DND-41 (cell line): ENCODE measurements at regions not wholly inside any gene's neighbourhood (a gene's known extent, or its start where the extent isn't known, plus 50 kb on each side); places are given as distances from the start of the nearest gene placed in this dataset.

Source experiments
- ATAC-seq: fragments of 200-7000 bp; cut with Tn5 transposase; 3 replicates; pipeline ENCODE4 v1.9.1; 2021; ENCODE audit warnings: low read depth; ENCODE audit not compliant: insufficient read depth
- DNase-seq: peaks from one replicate; pipeline ENCODE4 v3.0.0-alpha.2; 2020
- H2AFZ ChIP-seq: 2 replicates; pipeline ENCODE4 v1.6.0; 2012; ENCODE audit warnings: low read depth, low read length
- H3K27ac ChIP-seq: 2 replicates; pipeline ENCODE4 v1.5.1; 2012; ENCODE audit warnings: low read length, inconsistent platforms
- H3K27me3 ChIP-seq: fragments of 200-600 bp; sonication (generic); 2 replicates; pipeline ENCODE4 v1.6.0; 2012; ENCODE audit warnings: low read length, mild to moderate bottlenecking, inconsistent platforms; ENCODE audit not compliant: insufficient read depth, poor library complexity
- H3K36me3 ChIP-seq: 2 replicates; pipeline ENCODE4 v1.5.1; 2012; ENCODE audit warnings: low read length, inconsistent platforms; ENCODE audit not compliant: insufficient read depth
- H3K4me1 ChIP-seq: 2 replicates; pipeline ENCODE4 v1.5.1; 2012; ENCODE audit warnings: mild to moderate bottlenecking, low read length; ENCODE audit not compliant: insufficient read depth
- H3K4me2 ChIP-seq: 2 replicates; pipeline ENCODE4 v1.6.0; 2012; ENCODE audit warnings: mild to moderate bottlenecking, moderate library complexity, low read length, inconsistent platforms; ENCODE audit not compliant: insufficient read depth
- H3K4me3 ChIP-seq, 2 experiments: fragments of 200-600 bp in 1 of 2; shearing (Covaris generic) in 1 of 2; 2 replicates each; pipeline ENCODE4 v1.5.1; 2012 to 2016; ENCODE audit warnings: inconsistent platforms in 2 of 2, low read length in 2 of 2, mild to moderate bottlenecking in 2 of 2, low read depth in 1 of 2, moderate library complexity in 1 of 2
- H3K79me2 ChIP-seq: 2 replicates; pipeline ENCODE4 v1.6.0; 2012; ENCODE audit warnings: low read length, inconsistent platforms; ENCODE audit not compliant: insufficient read depth
- H3K9ac ChIP-seq: 2 replicates; pipeline ENCODE4 v1.6.0; 2012; ENCODE audit warnings: low read depth, mild to moderate bottlenecking, inconsistent platforms, low read length, moderate library complexity
- H3K9me3 ChIP-seq: 2 replicates; pipeline ENCODE4 v1.5.1; 2012; ENCODE audit warnings: low read length, moderate library complexity, mild to moderate bottlenecking, inconsistent platforms; ENCODE audit not compliant: insufficient read depth, severe bottlenecking
- H4K20me1 ChIP-seq: 2 replicates; pipeline ENCODE4 v1.6.0; 2012; ENCODE audit warnings: low read length; ENCODE audit not compliant: insufficient read depth
- CTCF ChIP-seq: IDR thresholded peaks from 2 replicates; pipeline ENCODE4 v1.5.1; 2012; ENCODE audit warnings: borderline replicate concordance, low read length, moderate library complexity, mild to moderate bottlenecking; ENCODE audit not compliant: poor library complexity, severe bottlenecking; ENCODE audit errors: extremely low read depth
- EZH2 ChIP-seq: IDR thresholded peaks from 3 replicates; pipeline ENCODE4 v1.6.1; 2012; ENCODE audit warnings: borderline replicate concordance, low read depth, mild to moderate bottlenecking, moderate library complexity, low read length, inconsistent platforms; ENCODE audit not compliant: severe bottlenecking

- no peak for TF ChIP-seq CTCF
- Histone ChIP-seq H3K4me2 (no peak overlapping the region), H3K4me3 (no peak overlapping the region), H4K20me1 (no peaks in the 10 kb centered on the region), H3K36me3 (no peaks in the 10 kb centered on the region), H2AFZ (no peak overlapping the region), H3K79me2 (no peaks in the 10 kb centered on the region), H3K27ac (no peak overlapping the region), H3K27me3 (no peaks in the 10 kb centered on the region), H3K9ac (no peak overlapping the region), H3K9me3 (no peaks in the 10 kb centered on the region), H3K4me1 (no peaks in the 10 kb centered on the region)
- ATAC-seq (no peak), DNase-seq (no peak)
Measured at GRCh38 chr3:162073422-162073975, 576.9 kb downstream of the OTOL1 start.

GRCh38 chr3:162077108-162077507 lies 580.5 kb downstream of the OTOL1 start:
- no peaks in the 10 kb centered on the region for H3K4me1 ChIP-seq
- H3K79me2 ChIP-seq, result no peaks in the 10 kb centered on the region
- H2AFZ ChIP-seq, result no peak overlapping the region
- H3K9ac ChIP-seq, result no peak overlapping the region
- no peak overlapping the region for H3K4me2 ChIP-seq
- no peak overlapping the region for H3K27ac ChIP-seq
- DNase-seq, result no peak
- no peaks in the 10 kb centered on the region for H4K20me1 ChIP-seq
- no peaks in the 10 kb centered on the region for H3K27me3 ChIP-seq
- no peak overlapping the region for H3K4me3 ChIP-seq
- no peaks in the 10 kb centered on the region for H3K9me3 ChIP-seq
- H3K36me3 ChIP-seq, result no peaks in the 10 kb centered on the region
- ATAC-seq, result no peak
- TF ChIP-seq CTCF (no peak), EZH2 (no peak)

- Histone ChIP-seq H2AFZ (peak overlapping the region; percentile 8; the same call in 1 of the 2 replicates), H3K79me2 (no peaks in the 10 kb centered on the region), H3K36me3 (no peaks in the 10 kb centered on the region), H3K4me1 (no peaks in the 10 kb centered on the region), H3K4me2 (no peak overlapping the region), H3K27ac (no peak overlapping the region), H3K4me3 (no peak overlapping the region), H3K27me3 (no peaks in the 10 kb centered on the region), H3K9ac (no peak overlapping the region), H3K9me3 (no peaks in the 10 kb centered on the region), H4K20me1 (no peaks in the 10 kb centered on the region)
- ATAC-seq (no peak), DNase-seq (no peak)
- TF ChIP-seq CTCF, result no peak
- no peak for TF ChIP-seq EZH2
Measured at GRCh38 chr3:162082516-162082915, 585.9 kb downstream of the OTOL1 start.

GRCh38 chr3:162087361-162087760 lies 590.8 kb downstream of the OTOL1 start:
- Histone ChIP-seq H4K20me1 (no peaks in the 10 kb centered on the region), H2AFZ (no peak overlapping the region), H3K4me2 (no peak overlapping the region), H3K9me3 (no peaks in the 10 kb centered on the region), H3K4me3 (no peak overlapping the region), H3K4me1 (no peaks in the 10 kb centered on the region), H3K27me3 (no peaks in the 10 kb centered on the region), H3K79me2 (no peaks in the 10 kb centered on the region), H3K27ac (no peak overlapping the region), H3K9ac (no peak overlapping the region), H3K36me3 (no peaks in the 10 kb centered on the region)
- TF ChIP-seq EZH2, result no peak
- no peak for TF ChIP-seq CTCF
- ATAC-seq (no peak), DNase-seq (no peak)
